SK-N-SH (cell line): ENCODE measurements at regions not wholly inside any gene's neighbourhood (a gene's known extent, or its start where the extent isn't known, plus 50 kb on each side); places are given as distances from the start of the nearest gene placed in this dataset.

Source experiments
- CHD2 ChIP-seq: fragments of 150-350 bp; IDR thresholded peaks from 2 replicates; pipeline ENCODE4 v1.6.1; 2018; ENCODE audit warnings: low read length; ENCODE audit not compliant: partially characterized antibody
- CTCF ChIP-seq: fragments of 200-600 bp; sonication (generic); IDR thresholded peaks from 2 replicates; pipeline ENCODE4 v1.6.1; 2017; ENCODE audit warnings: antibody characterized with exemption, mild to moderate bottlenecking, moderate library complexity
- JUND ChIP-seq: IDR thresholded peaks from 2 replicates; pipeline ENCODE4 v1.4.0; 2012
- MAX ChIP-seq: IDR thresholded peaks from 2 replicates; pipeline ENCODE4 v1.4.0; 2012; ENCODE audit warnings: low read depth
- MEF2A ChIP-seq: IDR thresholded peaks from 2 replicates; pipeline ENCODE4 v1.4.0; 2012; ENCODE audit warnings: low read depth, borderline replicate concordance
- MXI1 ChIP-seq: IDR thresholded peaks from 2 replicates; pipeline ENCODE4 v1.6.1; 2012; ENCODE audit warnings: mild to moderate bottlenecking, low read depth, low read length, improper control_type of control experiment
- POLR2AphosphoS5 ChIP-seq: IDR thresholded peaks from 2 replicates; pipeline ENCODE4 v1.6.1; 2012; ENCODE audit warnings: low read depth, low read length
- REST ChIP-seq: IDR thresholded peaks from 2 replicates; pipeline ENCODE4 v1.6.1; 2012; ENCODE audit warnings: mild to moderate bottlenecking, low read depth, low read length, moderate library complexity
- YY1 ChIP-seq: IDR thresholded peaks from 2 replicates; pipeline ENCODE4 v1.4.0; 2012; ENCODE audit warnings: low read depth, mild to moderate bottlenecking

- TF ChIP-seq MXI1 (no peak), CTCF (no peak), JUND (no peak), MAX (no peak), POLR2AphosphoS5 (no peak), MEF2A (no peak), CHD2 (no peak), REST (no peak), YY1 (no peak)
These were observed 188.3 kb downstream of the TBC1D2B start for GRCh38 chr15:77889009-77889806.
